Heart left ventricle (tissue), 13 donors: ENCODE measurements at regions not wholly inside any gene's neighbourhood (a gene's known extent, or its start where the extent isn't known, plus 50 kb on each side); places are given as distances from the start of the nearest gene placed in this dataset.

Experiments used
- CTCF ChIP-seq, 12 donors: fragments of 200-600 bp; sonication (generic) in 4 of 12; IDR thresholded peaks; one replicate each; pipeline versions ENCODE4 v1.5.0 to v1.8.0; 2018 to 2022; ENCODE audit warnings: antibody characterized with exemption in 12 of 12, mild to moderate bottlenecking in 5 of 12
- POLR2A ChIP-seq, 2 donors: fragments of 450-650 bp; IDR thresholded peaks; one replicate each; pipeline ENCODE4 v1.6.1; 2017; ENCODE audit warnings: antibody characterized with exemption in 2 of 2, mild to moderate bottlenecking in 2 of 2, moderate library complexity in 2 of 2
- donor health status: ischemic (EF 13 %, LVEDD 7.1; RV severe dilation, severe dysfunction).
- donor health status: DM: no; HTN: yes; CAD: no.
- donor health status: DM: no; HTN: no; CAD: no.
- donor health status: ischemic (EF 25% LVEDD 6.9; RV normal size, moderate dysfunction).
- donor health status: ischemic (EF 25% LVEDD 5.7; RV mildly dilated, moderate dysfunction).
- donor health status: ischemic (EF 35%, LVEDD 5.7; RV mildly dilated, moderate dysfunction).
- donor health status: nonischemic (EF 11% LVEDD 7.7; RV severe dilation, severe dysfunction).
- donor health status: DM: yes; HTN: yes; CAD: no.
- donor health status: PGD.
- donor health status: ischemic (EF 29% LVEDD 5.4; RV normal size, mild dysfunction).
- donor health status: nonischemic (EF 23%, LVEDD 6.1; RV moderate dilation, normal function).

- TF ChIP-seq CTCF (IDR thresholded peaks at IDR 0.05): no peak
- TF ChIP-seq POLR2A (IDR thresholded peaks at IDR 0.05): no peak
Observed at GRCh38 chr12:105502426-105502930, 172.0 kb downstream of the C12orf75 start.
